ENCODE measurements at regions not wholly inside any gene's neighbourhood (a gene's known extent, or its start where the extent isn't known, plus 50 kb on each side); places are given as distances from the start of the nearest gene placed in this dataset.
"Not testable (repeated sequence)": the region's sequence is repeated elsewhere in the genome, so short reads cannot be mapped to it uniquely, and the experiment has no call there.

- Histone ChIP-seq H3K9me3 (replicated peaks in 1 of 11) (peaks cover 0 to 7% (median 0%) of the 10 kb centered on the region in 11 experiments; a peak in 1 of 22 replicates), H4K20me1 (no peaks in the 10 kb centered on the region), H3K4me1 (peaks cover 16 to 46% (median 31%) of the 10 kb centered on the region in 10 experiments), H3K27ac (peak overlapping the region in 10 of 11 experiments; percentile 63 to 96 (median 86); a peak in 21 of 22 replicates), H3K36me3 (no peaks in the 10 kb centered on the region), H3K9ac (peak overlapping the region in 9 of 11 experiments; percentile 5 to 80 (median 65); a peak in 16 of 22 replicates), H3K4me2 (peak overlapping the region; percentile 44 to 86 (median 72)), H3K27me3 (no peaks in the 10 kb centered on the region), H3K4me3 (peak overlapping the region in 1 of 10 experiments; percentile 40; a peak in 2 of 20 replicates)
- peak in 2 of 11 experiments; percentile 47 to 52; a peak in 4 of 22 replicates for TF ChIP-seq Cebpa-rat (IDR thresholded peaks at IDR 0.05)
Measured at GRCh38 chr4:53854991-53855568, 209.3 kb downstream of the CHIC2 start.

GRCh38 chr4:53852343-53852742, 212.1 kb downstream of the CHIC2 start:
- TF ChIP-seq Cebpa-rat (IDR thresholded peaks at IDR 0.05), result no peak
- no peaks in the 10 kb centered on the region for H3K9me3 ChIP-seq (replicated peaks in 1 of 11)
- H3K4me2 ChIP-seq, result no peak overlapping the region

GRCh38 chr4:53847965-53848364, 216.4 kb downstream of the CHIC2 start:
- Histone ChIP-seq H3K9ac (no peak overlapping the region), H3K36me3 (no peaks in the 10 kb centered on the region), H3K27ac (no peak overlapping the region), H3K4me1 (peaks cover 0 to 13% (median 5%) of the 10 kb centered on the region in 10 experiments; a peak in 8 of 20 replicates), H3K4me3 (no peak overlapping the region), H3K27me3 (no peaks in the 10 kb centered on the region), H4K20me1 (no peaks in the 10 kb centered on the region), H3K9me3 (replicated peaks in 1 of 11) (no peaks in the 10 kb centered on the region; a peak in 1 of 22 replicates), H3K4me2 (no peak overlapping the region)
- TF ChIP-seq Cebpa-rat (IDR thresholded peaks at IDR 0.05), result no peak

More at GRCh38 chr4:53852343-53852742, 212.1 kb downstream of the CHIC2 start:
- Histone ChIP-seq H3K4me3 (no peak overlapping the region), H3K9ac (no peak overlapping the region), H3K27me3 (no peaks in the 10 kb centered on the region), H3K27ac (peak overlapping the region in 1 of 11 experiments; percentile 7; a peak in 1 of 22 replicates), H3K4me1 (peaks cover 16 to 46% (median 31%) of the 10 kb centered on the region in 10 experiments), H3K36me3 (no peaks in the 10 kb centered on the region), H4K20me1 (no peaks in the 10 kb centered on the region)

- Histone ChIP-seq H3K9ac (no peak overlapping the region), H3K4me3 (no peak overlapping the region), H3K9me3 (replicated peaks in 1 of 11) (peaks cover 0 to 2% (median 0%) of the 10 kb centered on the region in 11 experiments; a peak in 3 of 22 replicates), H3K4me1 (peaks cover 0 to 9% (median 4%) of the 10 kb centered on the region in 10 experiments; a peak in 5 of 20 replicates), H3K36me3 (no peaks in the 10 kb centered on the region), H3K4me2 (no peak overlapping the region), H3K27me3 (no peaks in the 10 kb centered on the region), H3K27ac (no peak overlapping the region), H4K20me1 (no peaks in the 10 kb centered on the region)
- no peak for TF ChIP-seq Cebpa-rat (IDR thresholded peaks at IDR 0.05)
Measured at GRCh38 chr4:53844551-53844950, 219.9 kb downstream of the CHIC2 start.

- Histone ChIP-seq H3K9me3 (replicated peaks in 1 of 11) (peaks cover 0 to 6% (median 0%) of the 10 kb centered on the region in 11 experiments; a peak in 4 of 22 replicates), H3K36me3 (no peaks in the 10 kb centered on the region), H3K27me3 (no peaks in the 10 kb centered on the region), H3K4me2 (peak overlapping the region in 4 of 11 experiments; percentile 6 to 23 (median 14); a peak in 3 of 22 replicates), H3K4me1 (peaks cover 0 to 9% (median 4%) of the 10 kb centered on the region in 10 experiments; a peak in 5 of 20 replicates), H3K9ac (no peak overlapping the region), H3K4me3 (no peak overlapping the region), H3K27ac (no peak overlapping the region), H4K20me1 (no peaks in the 10 kb centered on the region)
- no peak for TF ChIP-seq Cebpa-rat (IDR thresholded peaks at IDR 0.05)
Measured at GRCh38 chr4:53844133-53844532, 220.3 kb downstream of the CHIC2 start.

- Histone ChIP-seq H3K4me1 (peaks cover 0 to 9% (median 4%) of the 10 kb centered on the region in 10 experiments; a peak in 5 of 20 replicates), H3K4me3 (no peak overlapping the region), H3K36me3 (no peaks in the 10 kb centered on the region), H3K4me2 (no peak overlapping the region), H4K20me1 (no peaks in the 10 kb centered on the region), H3K27me3 (no peaks in the 10 kb centered on the region), H3K9me3 (replicated peaks in 1 of 11) (peaks cover 5 to 21% (median 6%) of the 10 kb centered on the region in 11 experiments; a peak in 21 of 22 replicates), H3K9ac (no peak overlapping the region), H3K27ac (no peak overlapping the region)
- no peak for TF ChIP-seq Cebpa-rat (IDR thresholded peaks at IDR 0.05)
Measured at GRCh38 chr4:53841711-53842110, 222.7 kb downstream of the CHIC2 start.

- Histone ChIP-seq H3K27ac (no peak overlapping the region), H3K9me3 (replicated peaks in 1 of 11) (peaks cover 5 to 21% (median 6%) of the 10 kb centered on the region in 11 experiments; a peak in 21 of 22 replicates), H3K4me2 (no peak overlapping the region), H3K4me3 (no peak overlapping the region), H3K36me3 (no peaks in the 10 kb centered on the region), H3K27me3 (no peaks in the 10 kb centered on the region), H3K9ac (no peak overlapping the region), H3K4me1 (peaks cover 0 to 9% (median 4%) of the 10 kb centered on the region in 10 experiments; a peak in 5 of 20 replicates), H4K20me1 (no peaks in the 10 kb centered on the region)
- TF ChIP-seq Cebpa-rat (IDR thresholded peaks at IDR 0.05), result no peak
Measured at GRCh38 chr4:53840643-53841042, 223.8 kb downstream of the CHIC2 start.

- H3K4me2 ChIP-seq, H3K27me3 ChIP-seq, H3K9ac ChIP-seq, H4K20me1 ChIP-seq, H3K27ac ChIP-seq, H3K36me3 ChIP-seq, H3K4me1 ChIP-seq: not testable (repeated sequence)
- H3K4me3 ChIP-seq, result peak overlapping the region in 1 of 10 experiments; percentile 27; a peak in 1 of 20 replicates
- H3K9me3 ChIP-seq (replicated peaks in 1 of 11), result peaks cover 63 to 72% (median 66%) of the 10 kb centered on the region in 11 experiments
Measured at GRCh38 chr4:53833302-53834003, 231.0 kb downstream of the CHIC2 start.

GRCh38 chr4:53832549-53832948, 231.9 kb downstream of the CHIC2 start:
- H4K20me1 ChIP-seq, result no peaks in the 10 kb centered on the region
- H3K27ac ChIP-seq, result no peak overlapping the region
- H3K9me3 ChIP-seq (replicated peaks in 1 of 11), result peaks cover 59 to 69% (median 61%) of the 10 kb centered on the region in 11 experiments
- H3K9ac ChIP-seq, result no peak overlapping the region
- TF ChIP-seq Cebpa-rat (IDR thresholded peaks at IDR 0.05), result no peak
- H3K27me3 ChIP-seq, result no peaks in the 10 kb centered on the region
- peaks cover 0 to 6% (median 0%) of the 10 kb centered on the region in 11 experiments; a peak in 1 of 22 replicates for H3K36me3 ChIP-seq
- H3K4me3 ChIP-seq, result peak overlapping the region in 1 of 10 experiments; percentile 27; a peak in 1 of 20 replicates
- no peak overlapping the region for H3K4me2 ChIP-seq
- no peaks in the 10 kb centered on the region for H3K4me1 ChIP-seq

Data from BLaER1 treated with 17β-estradiol and CSF1 and Interleukin-3, amounts not matched to agents 10 nM and 100 nM (cell line).